A549 (cell line): ENCODE measurements at regions not wholly inside any gene's neighbourhood (a gene's known extent, or its start where the extent isn't known, plus 50 kb on each side); places are given as distances from the start of the nearest gene placed in this dataset.

Source experiments
- ATAC-seq, 2 experiments: fragments of 200-7000 bp in 1 of 2; fragments of >200 bp in 1 of 2; cut with Nextera tagmentation in 1 of 2; cut with Tn5 transposase in 1 of 2; 3 replicates each; pipeline versions ENCODE4 v1.8.0 to v1.9.1; 2018 to 2020; ENCODE audit warnings: mild to moderate bottlenecking in 1 of 2, moderate library complexity in 1 of 2
- CTCF ChIA-PET: fragments of 300-600 bp; sonication (Branson Sonifier 250); formaldehyde crosslinking; extraction: SDS; loops from one replicate; lab custom pipeline; 2021; ENCODE audit warnings: antibody characterized with exemption, inconsistent platforms; lab: Yijun Ruan, JAX
- POLR2A ChIA-PET: fragments of 350-600 bp; formaldehyde crosslinking; extraction: SDS; loops from one replicate; lab custom pipeline; 2021; ENCODE audit warnings: antibody characterized with exemption, inconsistent platforms; lab: Yijun Ruan, JAX
- DNase-seq, 2 experiments: peaks; one replicate each; pipeline versions ENCODE4 v3.0.0 to v3.0.0-alpha.2; 2011 to 2016; ENCODE audit warnings: low read depth in 1 of 2, low spot score in 1 of 2
- FAIRE-seq: peaks from 2 replicates; lab custom pipeline; 2011; peaks lifted over from hg19 to GRCh38; lab: Jason Lieb, UNC
- H3K27ac ChIP-seq, 2 experiments: fragments of >200 bp; sonication (Bioruptor Twin); formaldehyde crosslinking; 3 replicates each; pipeline ENCODE4 v1.5.1; 2016 to 2017
- H3K4me1 ChIP-seq: fragments of >200 bp; sonication (Bioruptor Twin); formaldehyde crosslinking; 3 replicates; pipeline ENCODE4 v1.6.1; 2016
- H3K4me2 ChIP-seq: fragments of >200 bp; sonication (Bioruptor Twin); formaldehyde crosslinking; 3 replicates; pipeline ENCODE4 v1.6.1; 2016
- H3K4me3 ChIP-seq: fragments of >200 bp; sonication (Bioruptor Twin); formaldehyde crosslinking; 3 replicates; pipeline ENCODE4 v1.5.1; 2016
- H3K9me3 ChIP-seq: fragments of >200 bp; sonication (Bioruptor Twin); formaldehyde crosslinking; 3 replicates; pipeline ENCODE4 v1.6.1; 2016
- CEBPB ChIP-seq, 2 experiments: fragments of >200 bp in 1 of 2; sonication (Bioruptor Twin) in 1 of 2; formaldehyde crosslinking in 1 of 2; IDR thresholded peaks; 2 replicates each; pipeline ENCODE4 v1.6.1; 2012 to 2016
- EHMT2 ChIP-seq: fragments of 200-600 bp; sonication (generic); IDR thresholded peaks from 2 replicates; pipeline ENCODE4 v1.6.1; 2016; ENCODE audit warnings: antibody characterized with exemption, low read depth, mild to moderate bottlenecking, moderate library complexity
- ESRRA ChIP-seq: fragments of 150-350 bp; IDR thresholded peaks from 2 replicates; pipeline ENCODE4 v1.6.1; 2014; ENCODE audit warnings: mild to moderate bottlenecking, low read length, borderline replicate concordance
- FOSB ChIP-seq: fragments of 250-450 bp; sonication (Bioruptor Pico); IDR thresholded peaks from 2 replicates; pipeline ENCODE4 v1.5.0; 2020; ENCODE audit warnings: mild to moderate bottlenecking, moderate library complexity
- FOSL2 ChIP-seq, 2 experiments: fragments of 450-650 bp in 1 of 2; fragments of >200 bp in 1 of 2; sonication (Bioruptor Twin) in 1 of 2; formaldehyde crosslinking; IDR thresholded peaks; 2 replicates each; pipeline versions ENCODE4 v1.5.0 to v1.6.1; 2016 to 2020; ENCODE audit warnings: mild to moderate bottlenecking in 1 of 2, moderate library complexity in 1 of 2
- HOXA7 ChIP-seq: fragments of 250-450 bp; sonication (Bioruptor Pico); IDR thresholded peaks from 2 replicates; pipeline ENCODE4 v1.5.0; 2020; ENCODE audit warnings: mild to moderate bottlenecking, moderate library complexity
- HOXB13 ChIP-seq: fragments of 250-450 bp; sonication (Bioruptor Pico); IDR thresholded peaks from 2 replicates; pipeline ENCODE4 v1.5.0; 2020; ENCODE audit warnings: low read depth, mild to moderate bottlenecking, moderate library complexity
- JUN ChIP-seq, 2 experiments: fragments of >200 bp; sonication (Bioruptor Twin); formaldehyde crosslinking; IDR thresholded peaks; 2 replicates in 1 of 2; 3 replicates in 1 of 2; pipeline ENCODE4 v1.6.1; 2016 to 2017
- MAFK ChIP-seq: fragments of 450-650 bp; IDR thresholded peaks from 2 replicates; pipeline ENCODE4 v1.6.1; 2014; ENCODE audit not compliant: partially characterized antibody
- NFE2L2 ChIP-seq: fragments of 150-350 bp; conservative IDR thresholded peaks from 2 replicates; pipeline ENCODE4 v1.6.1; 2014; ENCODE audit warnings: low read length
- POLR2A ChIP-seq: IDR thresholded peaks from 2 replicates; pipeline ENCODE4 v1.6.1; 2012; ENCODE audit warnings: mild to moderate bottlenecking, low read length
- RFX5 ChIP-seq: fragments of 450-650 bp; IDR thresholded peaks from 2 replicates; pipeline ENCODE4 v1.7.1; 2014; ENCODE audit warnings: antibody characterized with exemption, mild to moderate bottlenecking, moderate library complexity
- SMC3 ChIP-seq: fragments of >200 bp; sonication (Bioruptor Twin); formaldehyde crosslinking; IDR thresholded peaks from 3 replicates; pipeline ENCODE4 v1.6.1; 2018; ENCODE audit warnings: inconsistent platforms
- WGBS: methylation state at CpG from one replicate; pipeline ENCODE4 v1.1.6; 2017; ENCODE audit errors: missing lambda C conversion rate; 5-methylcytosine and 5-hydroxymethylcytosine counted together
- TF ChIP-seq, protein P1 (sequence below): fragments of >200 bp; sonication (Bioruptor Twin); formaldehyde crosslinking; IDR thresholded peaks from 3 replicates; pipeline ENCODE4 v1.5.1; 2016
- TF ChIP-seq, protein P2 (sequence below): fragments of 150-350 bp; IDR thresholded peaks from 2 replicates; pipeline ENCODE4 v1.6.1; 2014; ENCODE audit warnings: low read depth, mild to moderate bottlenecking, low read length
- TF ChIP-seq, protein P3 (sequence below): IDR thresholded peaks from 2 replicates; pipeline ENCODE4 v1.6.1; 2012
- TF ChIP-seq, protein P4 (sequence below): fragments of 450-650 bp; IDR thresholded peaks from 2 replicates; pipeline ENCODE4 v1.6.1; 2014; ENCODE audit warnings: antibody characterized with exemption

DNA sequence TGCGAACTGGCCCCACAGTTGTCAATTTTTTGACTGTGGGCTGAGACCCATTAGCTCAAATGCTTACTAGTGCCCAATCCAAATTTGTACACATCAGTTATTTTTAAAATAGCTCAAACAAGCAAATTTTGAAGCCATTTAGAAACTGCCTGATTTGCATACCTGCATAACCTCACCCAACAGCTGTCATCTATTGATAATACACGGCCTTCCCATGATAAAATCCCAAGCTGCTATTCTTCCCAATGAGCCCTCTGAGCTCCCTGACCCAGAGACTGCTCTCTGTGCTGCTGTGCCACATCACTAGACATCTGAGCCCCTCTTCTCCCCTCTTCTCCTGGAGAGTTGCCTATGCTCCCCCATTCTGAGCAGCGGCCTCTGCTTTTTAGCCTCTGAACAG, 140.5 kb upstream of the EEF1E1 start:
- FAIRE-seq (no peak), ATAC-seq (no peak), DNase-seq (no peak)
- TF ChIP-seq JUN (IDR thresholded peaks at IDR 0.05) (no peak), FOSB (CRISPR knock-in tag) (no peak), POLR2A (no peak), HOXA7 (CRISPR knock-in tag) (no peak), EHMT2 (no peak), CEBPB (IDR thresholded peaks at IDR 0.05) (no peak), MAFK (no peak)
- peaks cover 7% of the 10 kb centered on the region; the same call in 1 of the 3 replicates for H3K4me1 ChIP-seq
- POLR2A ChIA-PET: no interaction called here
- 55% methylated on average over 3 of the region's 3 CpGs for WGBS
- peak overlapping the region in 1 of 2 experiments; percentile 43; a peak in 3 of 6 replicates for H3K27ac ChIP-seq
- CTCF ChIA-PET: interaction anchor here (1.4 kb wide), 1 partner anchor 24 kb away, joined by 3 read pairs; no protein-coding TSS in a partner anchor
- no peak overlapping the region for H3K4me3 ChIP-seq
- H3K9me3 ChIP-seq: no peaks in the 10 kb centered on the region
- H3K4me2 ChIP-seq: 0 out of 3 replicates have a peak overlapping the region, but pooled peaks have one; percentile 33

- no peak for TF ChIP-seq MAFK
- TF ChIP-seq, protein P1, sequence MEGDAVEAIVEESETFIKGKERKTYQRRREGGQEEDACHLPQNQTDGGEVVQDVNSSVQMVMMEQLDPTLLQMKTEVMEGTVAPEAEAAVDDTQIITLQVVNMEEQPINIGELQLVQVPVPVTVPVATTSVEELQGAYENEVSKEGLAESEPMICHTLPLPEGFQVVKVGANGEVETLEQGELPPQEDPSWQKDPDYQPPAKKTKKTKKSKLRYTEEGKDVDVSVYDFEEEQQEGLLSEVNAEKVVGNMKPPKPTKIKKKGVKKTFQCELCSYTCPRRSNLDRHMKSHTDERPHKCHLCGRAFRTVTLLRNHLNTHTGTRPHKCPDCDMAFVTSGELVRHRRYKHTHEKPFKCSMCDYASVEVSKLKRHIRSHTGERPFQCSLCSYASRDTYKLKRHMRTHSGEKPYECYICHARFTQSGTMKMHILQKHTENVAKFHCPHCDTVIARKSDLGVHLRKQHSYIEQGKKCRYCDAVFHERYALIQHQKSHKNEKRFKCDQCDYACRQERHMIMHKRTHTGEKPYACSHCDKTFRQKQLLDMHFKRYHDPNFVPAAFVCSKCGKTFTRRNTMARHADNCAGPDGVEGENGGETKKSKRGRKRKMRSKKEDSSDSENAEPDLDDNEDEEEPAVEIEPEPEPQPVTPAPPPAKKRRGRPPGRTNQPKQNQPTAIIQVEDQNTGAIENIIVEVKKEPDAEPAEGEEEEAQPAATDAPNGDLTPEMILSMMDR: no peak
- TF ChIP-seq, protein P2, sequence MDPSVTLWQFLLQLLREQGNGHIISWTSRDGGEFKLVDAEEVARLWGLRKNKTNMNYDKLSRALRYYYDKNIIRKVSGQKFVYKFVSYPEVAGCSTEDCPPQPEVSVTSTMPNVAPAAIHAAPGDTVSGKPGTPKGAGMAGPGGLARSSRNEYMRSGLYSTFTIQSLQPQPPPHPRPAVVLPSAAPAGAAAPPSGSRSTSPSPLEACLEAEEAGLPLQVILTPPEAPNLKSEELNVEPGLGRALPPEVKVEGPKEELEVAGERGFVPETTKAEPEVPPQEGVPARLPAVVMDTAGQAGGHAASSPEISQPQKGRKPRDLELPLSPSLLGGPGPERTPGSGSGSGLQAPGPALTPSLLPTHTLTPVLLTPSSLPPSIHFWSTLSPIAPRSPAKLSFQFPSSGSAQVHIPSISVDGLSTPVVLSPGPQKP: no peak
- TF ChIP-seq, all 56 proteins: peak for 0
- WGBS: 13% methylated on average over 7 of the region's 7 CpGs
- Histone ChIP-seq H3K4me2 (peak overlapping the region; percentile 53), H3K9me3 (no peaks in the 10 kb centered on the region), H3K4me3 (no peak overlapping the region), H3K27ac (peak overlapping the region in 1 of 2 experiments; percentile 43; a peak in 1 of 6 replicates), H3K4me1 (peaks cover 7% of the 10 kb centered on the region; the same call in 1 of the 3 replicates)
- ChIA-PET POLR2A (no interaction called here), CTCF (interaction anchor here (0.7 kb wide), 1 partner anchor 12 kb away, joined by 3 read pairs; no protein-coding TSS in a partner anchor)
- no peak for ATAC-seq
- FAIRE-seq: no peak
- DNase-seq: no peak
Measured at GRCh38 chr6:8240301-8240700, 138.0 kb upstream of the EEF1E1 start.

DNA sequence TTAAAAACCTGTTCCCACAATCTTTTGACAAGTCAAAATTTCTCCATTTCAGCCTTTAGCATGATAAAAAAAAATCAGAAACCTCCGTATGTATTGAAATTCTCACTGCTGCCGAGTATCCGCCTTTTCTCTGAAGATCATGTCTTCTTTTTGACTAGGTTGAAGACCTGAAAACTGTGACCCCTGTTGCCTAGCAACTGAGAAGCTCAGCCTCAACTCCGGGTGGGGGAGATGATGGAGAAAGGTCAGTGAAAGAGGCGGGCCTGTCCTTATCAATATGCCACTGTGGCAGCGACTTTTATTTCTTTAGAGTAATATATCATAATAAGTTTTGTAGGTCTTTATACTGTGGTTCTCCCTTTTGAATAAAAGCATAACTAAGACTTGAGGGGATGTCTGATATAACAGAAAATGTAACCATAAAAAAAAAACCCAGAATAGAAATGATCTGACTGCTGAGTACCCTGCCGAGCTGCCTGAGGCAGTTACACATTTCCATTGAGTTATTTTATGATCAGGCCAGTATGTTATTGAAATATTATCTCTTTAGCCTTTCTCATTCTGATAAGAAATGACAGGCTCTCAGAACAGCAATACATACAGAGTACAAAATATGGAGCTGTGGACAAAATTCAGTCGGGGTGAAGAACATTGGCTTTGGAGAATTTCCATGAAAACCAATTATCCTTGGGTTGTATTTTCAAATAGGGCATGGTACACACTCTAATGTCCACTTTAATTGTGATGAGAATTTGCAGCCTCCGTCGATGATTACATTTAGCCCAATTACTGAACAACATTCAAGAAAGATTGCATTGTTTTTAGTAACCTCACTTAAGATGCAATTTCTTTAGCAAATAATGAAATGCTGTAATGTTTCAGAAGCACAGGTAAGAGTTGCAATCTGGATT, 136.7 kb upstream of the EEF1E1 start:
- ATAC-seq (no peak), FAIRE-seq (no peak), DNase-seq (no peak)
- Histone ChIP-seq H3K4me2 (no peak overlapping the region), H3K4me3 (no peak overlapping the region), H3K9me3 (no peaks in the 10 kb centered on the region), H3K27ac (no peak overlapping the region; a peak in 1 of 6 replicates), H3K4me1 (peaks cover 7% of the 10 kb centered on the region; the same call in 1 of the 3 replicates)
- TF ChIP-seq FOSL2 (IDR thresholded peaks at IDR 0.05) (no peak), FOSL2 (CRISPR knock-in tag; IDR thresholded peaks at IDR 0.05) (no peak), RFX5 (no peak), NFE2L2 (no peak), JUN (IDR thresholded peaks at IDR 0.05) (no peak), HOXB13 (CRISPR knock-in tag) (no peak), ESRRA (no peak), SMC3 (no peak)
- TF ChIP-seq, protein P3, sequence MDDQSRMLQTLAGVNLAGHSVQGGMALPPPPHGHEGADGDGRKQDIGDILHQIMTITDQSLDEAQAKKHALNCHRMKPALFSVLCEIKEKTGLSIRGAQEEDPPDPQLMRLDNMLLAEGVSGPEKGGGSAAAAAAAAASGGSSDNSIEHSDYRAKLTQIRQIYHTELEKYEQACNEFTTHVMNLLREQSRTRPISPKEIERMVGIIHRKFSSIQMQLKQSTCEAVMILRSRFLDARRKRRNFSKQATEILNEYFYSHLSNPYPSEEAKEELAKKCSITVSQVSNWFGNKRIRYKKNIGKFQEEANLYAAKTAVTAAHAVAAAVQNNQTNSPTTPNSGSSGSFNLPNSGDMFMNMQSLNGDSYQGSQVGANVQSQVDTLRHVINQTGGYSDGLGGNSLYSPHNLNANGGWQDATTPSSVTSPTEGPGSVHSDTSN: no peak
- TF ChIP-seq, protein P4, sequence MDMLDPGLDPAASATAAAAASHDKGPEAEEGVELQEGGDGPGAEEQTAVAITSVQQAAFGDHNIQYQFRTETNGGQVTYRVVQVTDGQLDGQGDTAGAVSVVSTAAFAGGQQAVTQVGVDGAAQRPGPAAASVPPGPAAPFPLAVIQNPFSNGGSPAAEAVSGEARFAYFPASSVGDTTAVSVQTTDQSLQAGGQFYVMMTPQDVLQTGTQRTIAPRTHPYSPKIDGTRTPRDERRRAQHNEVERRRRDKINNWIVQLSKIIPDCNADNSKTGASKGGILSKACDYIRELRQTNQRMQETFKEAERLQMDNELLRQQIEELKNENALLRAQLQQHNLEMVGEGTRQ: no peak
- CTCF ChIA-PET: interaction anchor here (0.8 kb wide), 2 partner anchors 19 kb away, joined by 3 read pairs; no protein-coding TSS in a partner anchor
- POLR2A ChIA-PET: no interaction called here
- WGBS: 59% methylated on average over 10 of the region's 10 CpGs
